ENCODE measurements at regions not wholly inside any gene's neighbourhood (a gene's known extent, or its start where the extent isn't known, plus 50 kb on each side); places are given as distances from the start of the nearest gene placed in this dataset.
"Not testable (repeated sequence)": the region's sequence is repeated elsewhere in the genome, so short reads cannot be mapped to it uniquely, and the experiment has no call there.

GRCh38 chr11:82194521-82194920 is 539.1 kb downstream of the FAM181B start:
- DNase-seq: no peak

GRCh38 chr11:82191695-82192094 is 542.0 kb downstream of the FAM181B start:
- DNase-seq: no peak

- no peak for DNase-seq
Measured at GRCh38 chr11:82185925-82186324, 547.7 kb downstream of the FAM181B start.

DNA sequence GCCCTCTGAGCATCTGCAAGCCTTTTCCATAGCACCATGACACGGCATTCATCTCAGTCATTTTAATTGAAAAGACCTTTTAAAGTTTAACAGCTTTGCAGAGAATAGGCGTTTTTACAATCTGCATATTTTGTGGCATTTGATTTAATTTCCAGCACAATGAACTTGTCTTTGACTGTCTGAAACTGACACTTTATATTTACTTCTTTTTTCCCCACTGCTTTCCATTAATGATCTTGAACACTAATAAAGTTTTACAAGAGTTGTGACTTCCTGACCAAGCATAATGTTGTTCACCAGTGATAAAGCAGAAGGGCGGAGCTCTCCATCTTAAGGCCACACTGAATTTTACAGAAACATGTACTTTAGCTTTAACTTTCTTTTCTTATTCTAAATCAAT is 548.7 kb downstream of the FAM181B start:
- no peak for DNase-seq

- no peak for DNase-seq
Measured at GRCh38 chr11:82183346-82183745, 550.3 kb downstream of the FAM181B start.

GRCh38 chr11:82182697-82183096 is 551.0 kb downstream of the FAM181B start:
- DNase-seq: not testable (repeated sequence)

DNA sequence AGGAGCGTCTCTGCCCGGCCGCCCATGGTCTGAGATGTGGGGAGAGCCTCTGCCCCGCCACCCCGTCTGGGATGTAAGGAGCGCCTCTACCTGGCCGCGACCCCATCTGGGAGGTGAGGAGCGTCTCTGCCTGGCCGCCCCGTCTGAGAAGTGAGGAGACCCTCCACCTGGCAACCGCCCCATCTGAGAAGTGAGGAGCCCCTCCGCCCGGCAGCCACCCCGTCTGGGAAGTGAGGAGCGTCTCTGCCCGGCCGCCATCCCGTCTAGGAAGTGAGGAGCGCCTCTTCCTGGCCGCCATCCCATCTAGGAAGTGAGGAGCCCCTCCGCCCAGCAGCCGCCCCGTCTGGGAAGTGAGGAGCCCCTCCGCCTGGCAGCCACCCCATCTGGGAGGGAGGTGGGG is 551.9 kb downstream of the FAM181B start:
- DNase-seq: not testable (repeated sequence)

- DNase-seq: no peak
Measured at GRCh38 chr11:82176945-82177344, 556.7 kb downstream of the FAM181B start.

DNA sequence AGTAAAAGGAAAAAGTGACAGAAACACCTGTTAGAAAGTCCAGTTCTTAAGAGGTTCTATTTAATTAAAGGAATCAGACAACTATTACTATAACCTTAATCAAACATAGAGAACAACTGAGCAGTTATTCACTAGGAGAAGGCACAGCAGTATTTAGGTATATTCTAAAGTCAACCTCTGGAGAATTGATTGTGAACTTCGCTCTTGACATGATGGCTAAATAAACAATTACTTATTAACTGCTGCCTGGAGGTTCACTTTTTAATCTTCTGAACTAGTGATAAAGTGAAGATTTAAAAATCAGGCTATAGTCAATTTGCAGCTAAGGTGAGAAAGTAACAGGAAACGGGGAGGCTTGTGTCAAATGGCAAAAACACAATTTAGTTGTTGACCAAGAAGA is 557.3 kb downstream of the FAM181B start:
- no peak for DNase-seq

DNA sequence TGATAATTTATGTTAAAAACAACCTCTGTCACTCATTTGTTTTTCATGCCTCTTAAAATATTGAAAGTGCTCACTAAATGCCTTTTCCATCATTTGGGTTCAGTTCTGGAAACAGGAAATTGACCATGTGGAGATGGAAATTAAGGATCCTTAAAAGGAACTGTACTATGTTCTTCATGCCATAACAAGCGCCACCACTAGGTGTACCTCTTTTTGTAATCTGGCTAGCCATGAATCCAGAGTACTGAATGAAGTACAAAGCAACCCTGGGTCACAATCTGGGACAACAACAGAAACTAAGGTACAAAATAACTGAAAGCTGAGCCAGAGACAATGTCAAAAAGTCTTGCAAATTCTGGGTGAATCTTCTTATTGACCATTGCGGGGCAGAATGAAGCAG is 559.1 kb downstream of the FAM181B start:
- DNase-seq: no peak

DNA sequence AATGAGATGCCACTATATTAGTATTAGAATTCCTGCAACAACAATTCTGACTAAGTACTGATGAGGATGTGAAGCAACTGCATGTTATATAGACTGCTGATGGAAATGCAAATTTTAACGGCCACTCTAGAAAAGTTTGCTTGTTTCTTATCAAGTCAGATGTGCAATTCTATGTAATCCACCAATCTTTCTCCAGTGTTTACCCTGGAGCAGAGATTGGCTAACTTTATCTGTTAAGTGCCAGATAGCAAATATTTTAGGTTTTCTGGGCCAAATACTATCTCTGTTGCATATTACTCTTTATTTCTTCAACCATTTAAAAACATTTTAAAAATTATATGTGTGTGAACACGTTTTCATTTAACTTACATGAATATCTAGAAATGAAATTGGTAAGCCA is 586.9 kb downstream of the FAM181B start:
- DNase-seq: no peak

GRCh38 chr11:82118946-82119345 is 614.7 kb downstream of the FAM181B start:
- DNase-seq: no peak

DNA sequence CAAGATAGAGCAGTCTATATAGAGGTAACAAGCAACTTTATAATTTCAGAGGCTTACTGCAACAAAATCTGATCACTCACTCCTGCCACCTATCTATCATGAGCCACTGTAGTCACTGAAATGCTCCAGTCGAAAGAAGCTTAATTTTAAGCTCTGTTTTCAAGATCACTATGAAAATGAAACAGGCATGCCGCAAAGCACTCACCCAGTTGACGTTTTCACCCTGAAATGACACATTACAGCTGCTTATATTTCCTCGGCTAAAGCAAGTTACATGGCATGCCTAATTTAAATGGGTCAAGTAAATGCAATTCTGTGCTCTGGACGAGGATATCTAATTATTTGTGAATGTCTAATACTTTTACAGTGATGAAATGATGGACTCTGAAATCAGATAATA is 616.3 kb downstream of the FAM181B start:
- DNase-seq: no peak

DNA sequence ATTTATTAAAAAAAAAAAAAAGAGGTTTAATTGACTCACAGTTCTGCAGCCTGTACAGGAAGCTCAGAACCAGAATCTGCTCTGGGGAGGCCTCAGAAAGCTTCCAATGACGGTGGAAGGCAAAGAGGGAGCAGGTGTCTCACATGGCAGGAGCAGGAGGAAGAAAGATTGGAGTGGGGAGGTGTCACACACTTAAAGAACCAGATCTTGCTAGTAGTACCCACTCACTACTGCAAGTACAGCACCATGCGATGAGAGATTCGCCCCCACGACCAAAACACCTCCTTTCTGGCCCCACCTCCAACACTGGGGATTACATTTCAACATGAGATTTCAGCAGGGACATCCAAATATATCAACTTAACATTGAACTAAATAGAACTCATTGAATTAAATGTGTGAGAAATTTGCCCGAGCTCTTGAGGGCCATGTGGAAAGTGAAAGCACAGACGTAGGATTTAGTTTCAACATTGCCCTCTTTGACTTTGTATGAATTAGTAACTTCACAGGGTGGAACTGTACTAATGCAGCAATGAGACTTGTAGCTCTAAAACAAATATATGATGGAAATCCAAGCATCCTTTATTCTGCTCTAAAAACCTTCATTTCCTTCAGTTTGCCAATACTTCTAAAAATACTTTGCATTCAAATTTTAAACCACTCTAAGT is 628.2 kb downstream of the FAM181B start:
- no peak for DNase-seq

DNA sequence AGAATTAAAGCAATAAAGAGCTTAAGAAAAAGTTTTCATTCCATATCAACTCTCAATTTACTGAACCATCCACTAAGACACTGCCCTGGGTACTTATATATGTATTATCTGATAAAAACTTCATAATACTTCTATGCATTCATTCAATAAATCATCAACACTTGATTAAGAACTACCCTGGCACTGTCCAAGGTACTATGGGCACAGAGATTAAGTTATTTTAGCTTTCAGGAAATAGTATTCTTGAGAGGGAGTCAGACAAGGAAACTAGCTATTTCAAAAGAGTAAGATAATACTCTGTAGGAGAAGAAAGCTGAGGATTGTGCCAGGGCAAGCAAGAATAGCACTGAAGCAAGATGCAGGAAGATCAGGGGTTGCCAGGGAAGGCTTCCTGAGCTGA is 640.8 kb downstream of the FAM181B start:
- no peak for DNase-seq

DNA sequence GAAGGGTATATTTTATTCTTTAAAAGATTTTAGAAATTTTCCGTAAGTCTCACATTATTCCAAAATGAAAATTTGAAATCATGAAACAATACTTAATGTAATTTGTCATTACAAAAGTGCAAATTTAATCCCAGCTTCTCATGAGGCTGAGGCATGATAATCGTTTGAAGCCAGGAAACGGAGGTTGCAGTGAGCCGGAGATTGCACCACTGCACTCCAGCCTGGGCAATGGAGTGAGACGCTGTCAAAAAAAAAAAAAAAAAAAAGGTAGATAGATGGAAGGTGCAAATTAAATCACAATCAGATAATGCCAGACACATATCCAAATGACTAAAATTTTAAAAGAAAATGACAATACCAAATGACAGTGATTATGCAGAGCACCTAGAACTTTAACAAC is 644.2 kb downstream of the FAM181B start:
- no peak for DNase-seq

GRCh38 chr11:82085493-82085892 is 648.2 kb downstream of the FAM181B start:
- no peak for DNase-seq

- no peak for DNase-seq
Measured at GRCh38 chr11:82082976-82083375, 650.7 kb downstream of the FAM181B start.

- peak; percentile 62 for DNase-seq
Measured at GRCh38 chr11:82080160-82080559, 653.5 kb downstream of the FAM181B start.

- DNase-seq: no peak
Measured at GRCh38 chr11:82076126-82076525, 657.5 kb downstream of the FAM181B start.

DNA sequence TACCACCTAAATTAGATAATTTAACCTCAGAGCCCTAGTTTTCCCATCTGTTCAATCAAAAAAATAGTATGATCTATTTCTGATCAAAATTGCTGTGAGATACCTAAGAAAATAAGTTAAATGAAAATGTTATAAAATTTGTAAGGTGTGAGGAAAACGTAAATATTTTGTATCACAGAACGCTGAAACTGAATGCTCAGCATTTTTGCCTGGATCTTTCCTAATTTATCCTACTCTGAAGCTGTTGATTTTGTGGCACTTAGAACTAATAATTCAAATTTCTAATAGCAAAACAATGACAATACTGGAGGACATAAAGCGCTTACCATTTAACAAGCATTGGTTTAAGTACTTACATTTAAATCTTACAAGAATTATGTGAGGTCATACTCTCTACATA is 674.2 kb downstream of the FAM181B start:
- DNase-seq: no peak

GRCh38 chr11:82056450-82056849 is 677.2 kb downstream of the FAM181B start:
- no peak for DNase-seq

- DNase-seq: no peak
Measured at GRCh38 chr11:82049199-82049598, 684.5 kb downstream of the FAM181B start.

- no peak for DNase-seq
Measured at GRCh38 chr11:82047200-82047599, 686.5 kb downstream of the FAM181B start.

GRCh38 chr11:82046778-82047177 is 686.9 kb downstream of the FAM181B start:
- DNase-seq: no peak
